IPS-18c (cell line): ENCODE measurements at regions not wholly inside any gene's neighbourhood (a gene's known extent, or its start where the extent isn't known, plus 50 kb on each side); places are given as distances from the start of the nearest gene placed in this dataset.

ENCODE experiments used
- H3K4me3 ChIP-seq: 2 replicates; pipeline ENCODE4 v1.7.0; 2013; ENCODE audit warnings: low read depth, mild to moderate bottlenecking, low read length, moderate library complexity; ENCODE audit not compliant: insufficient read depth
- H3K9me3 ChIP-seq: one replicate; pipeline ENCODE4 v1.6.1; 2013; ENCODE audit warnings: mild to moderate bottlenecking, low read length, moderate library complexity; ENCODE audit not compliant: control insufficient read depth, insufficient read depth

- no peaks in the 10 kb centered on the region for H3K9me3 ChIP-seq
- no peak overlapping the region for H3K4me3 ChIP-seq
These were observed 127.0 kb downstream of the PRELID2 start for GRCh38 chr5:145708169-145708568.

DNA sequence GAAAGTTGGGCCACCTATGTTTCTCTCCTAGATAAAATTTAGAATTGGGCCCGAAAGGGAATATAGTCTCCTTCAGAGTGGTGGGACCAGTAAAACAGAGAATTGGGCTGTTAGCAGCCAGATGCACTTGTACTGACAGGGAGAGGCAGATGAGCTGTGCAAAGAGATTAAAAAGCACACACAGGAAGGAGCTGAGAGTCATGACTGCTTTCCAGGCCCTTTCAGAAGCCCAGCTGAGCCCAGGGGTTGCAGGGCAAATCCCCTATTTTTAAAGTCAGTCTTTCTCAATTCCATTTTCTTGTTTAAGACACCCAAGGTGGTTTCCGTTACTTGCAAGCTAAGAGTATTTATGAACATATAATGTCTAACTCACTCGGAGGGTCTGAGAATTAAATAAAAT, 130.4 kb downstream of the PRELID2 start:
- Histone ChIP-seq H3K4me3 (no peak overlapping the region), H3K9me3 (no peaks in the 10 kb centered on the region)

DNA sequence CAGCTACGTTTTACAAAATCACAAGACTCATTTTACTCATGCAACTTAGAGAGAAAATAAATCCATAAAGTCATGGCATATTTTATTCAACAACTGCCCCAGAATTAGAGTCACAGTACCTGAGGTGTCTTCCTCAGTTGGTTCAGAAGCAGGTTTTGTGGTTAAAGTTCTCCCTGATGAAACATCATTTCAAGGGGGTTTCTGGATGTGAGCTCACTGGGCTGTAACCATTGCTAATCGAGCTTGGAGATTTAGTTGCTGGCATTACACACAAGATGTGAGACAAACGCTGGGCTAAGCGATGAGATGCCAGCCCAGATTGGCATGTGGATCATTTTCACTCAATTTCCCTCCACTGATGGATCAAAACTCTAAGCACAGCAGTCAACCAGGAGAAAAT, 131.3 kb downstream of the PRELID2 start:
- H3K9me3 ChIP-seq, result no peaks in the 10 kb centered on the region
- no peak overlapping the region for H3K4me3 ChIP-seq

GRCh38 chr5:145701404-145701803, 133.7 kb downstream of the PRELID2 start:
- no peaks in the 10 kb centered on the region for H3K9me3 ChIP-seq

DNA sequence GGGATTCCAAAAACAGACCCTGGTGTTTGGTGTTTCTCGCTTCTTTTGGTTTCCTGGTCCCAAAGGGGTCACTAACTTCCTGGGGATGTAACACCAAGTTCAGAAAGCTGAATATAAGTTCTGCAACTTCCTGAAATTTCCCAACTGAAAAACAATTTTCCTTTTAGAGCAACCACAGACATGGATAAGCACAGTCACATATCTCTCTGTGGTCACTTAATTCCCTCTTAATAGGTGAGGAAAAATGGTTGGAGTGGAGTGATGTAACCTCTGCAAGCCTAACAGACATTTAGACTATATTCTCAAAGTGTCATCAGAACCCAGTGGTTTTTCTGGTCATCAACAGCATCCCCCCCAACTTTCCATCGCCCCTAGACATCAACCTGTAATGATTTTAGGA, 135.3 kb downstream of the PRELID2 start:
- H3K4me3 ChIP-seq, result no peak overlapping the region
- H3K9me3 ChIP-seq, result no peaks in the 10 kb centered on the region

More at GRCh38 chr5:145701404-145701803, 133.7 kb downstream of the PRELID2 start:
- no peak overlapping the region for H3K4me3 ChIP-seq

DNA sequence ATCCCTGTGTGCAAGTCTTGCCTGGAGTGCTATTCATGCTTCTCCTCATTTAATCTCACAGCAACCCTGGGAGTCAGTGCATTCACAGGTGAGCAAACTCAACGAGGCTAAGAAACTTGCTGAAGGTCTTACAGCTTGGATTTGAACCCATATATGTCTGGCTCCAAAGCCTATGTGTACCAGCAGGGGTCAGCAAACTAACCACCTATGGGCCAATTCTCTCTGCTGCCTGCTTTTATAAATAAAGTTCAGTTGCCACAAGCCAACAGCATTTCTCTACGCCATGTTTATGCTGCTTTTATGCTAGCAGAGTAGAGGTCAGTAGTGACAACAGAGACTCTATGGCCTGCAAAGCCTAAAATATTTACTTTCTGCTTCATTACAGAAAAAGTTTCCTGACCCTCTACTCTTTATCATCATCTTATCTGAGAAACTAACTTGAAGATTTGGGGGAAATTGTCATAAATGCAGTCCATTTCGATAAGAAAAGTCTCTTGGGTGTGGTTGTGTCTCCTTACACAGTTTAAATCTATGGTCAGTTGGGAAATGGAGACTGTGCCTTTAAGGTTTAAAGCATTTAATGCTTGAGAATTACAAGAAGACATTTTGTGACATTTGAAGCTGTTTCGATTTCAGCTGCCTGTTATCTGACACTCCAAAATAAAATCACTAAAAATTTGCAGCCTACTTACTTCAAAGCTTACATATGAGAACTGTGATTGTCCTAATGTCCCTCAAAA, 137.7 kb downstream of the PRELID2 start:
- no peaks in the 10 kb centered on the region for H3K9me3 ChIP-seq
- no peak overlapping the region for H3K4me3 ChIP-seq

DNA sequence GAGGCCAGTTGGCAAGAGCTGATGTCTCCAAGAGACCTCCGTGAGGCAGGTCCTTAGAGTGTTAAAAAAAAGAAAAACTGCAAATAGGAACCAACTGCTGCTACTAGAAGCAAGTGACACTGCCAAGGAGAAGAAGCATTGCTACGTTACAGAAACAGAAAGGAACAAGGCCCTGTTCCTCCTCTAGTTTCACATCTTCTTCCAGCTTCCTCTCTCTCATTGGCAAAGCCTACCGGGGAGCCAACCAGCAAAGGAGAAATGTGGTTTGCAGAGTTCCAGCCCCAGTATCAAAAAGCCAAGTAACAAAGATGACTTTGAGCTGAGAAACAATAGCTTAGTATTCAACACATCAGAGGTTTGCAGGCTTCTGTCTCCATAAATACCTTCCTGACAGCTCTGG, 145.9 kb downstream of the PRELID2 start:
- H3K9me3 ChIP-seq, result no peaks in the 10 kb centered on the region
- no peak overlapping the region for H3K4me3 ChIP-seq

GRCh38 chr5:145687943-145688342, 147.2 kb downstream of the PRELID2 start:
- H3K9me3 ChIP-seq, result no peaks in the 10 kb centered on the region

DNA sequence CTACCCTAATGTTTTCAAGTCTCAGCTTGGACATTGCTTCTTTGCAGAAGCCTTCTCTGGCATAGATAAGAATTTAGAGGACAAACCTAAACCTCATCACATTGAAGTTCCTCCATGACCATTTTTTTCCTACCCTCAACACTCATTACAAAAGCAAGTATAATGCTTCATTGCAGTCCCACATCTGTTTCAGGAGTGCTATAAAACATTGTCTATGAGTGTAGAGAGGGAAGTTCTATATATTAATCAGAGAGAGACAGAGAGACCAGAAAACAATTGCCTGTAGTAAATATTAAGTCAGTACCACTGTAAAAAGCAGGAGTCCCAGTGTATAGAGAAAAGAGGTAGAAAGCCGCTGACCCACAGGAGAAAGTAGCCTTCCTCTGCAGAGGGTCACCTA, 149.7 kb downstream of the PRELID2 start:
- Histone ChIP-seq H3K9me3 (no peaks in the 10 kb centered on the region), H3K4me3 (no peak overlapping the region)

More at GRCh38 chr5:145687943-145688342, 147.2 kb downstream of the PRELID2 start:
- H3K4me3 ChIP-seq, result no peak overlapping the region

GRCh38 chr5:145683431-145683830, 151.7 kb downstream of the PRELID2 start:
- Histone ChIP-seq H3K4me3 (no peak overlapping the region), H3K9me3 (no peaks in the 10 kb centered on the region)

GRCh38 chr5:145682197-145682899, 152.8 kb downstream of the PRELID2 start:
- no peaks in the 10 kb centered on the region for H3K9me3 ChIP-seq
- H3K4me3 ChIP-seq, result no peak overlapping the region

GRCh38 chr5:145681686-145682085, 153.5 kb downstream of the PRELID2 start:
- Histone ChIP-seq H3K9me3 (no peaks in the 10 kb centered on the region), H3K4me3 (no peak overlapping the region)

- Histone ChIP-seq H3K4me3 (no peak overlapping the region), H3K9me3 (no peaks in the 10 kb centered on the region)
These were observed 153.9 kb downstream of the PRELID2 start for GRCh38 chr5:145681216-145681615.

GRCh38 chr5:145680767-145681166, 154.4 kb downstream of the PRELID2 start:
- H3K4me3 ChIP-seq, result no peak overlapping the region
- no peaks in the 10 kb centered on the region for H3K9me3 ChIP-seq

- Histone ChIP-seq H3K4me3 (no peak overlapping the region), H3K9me3 (no peaks in the 10 kb centered on the region)
These were observed 155.0 kb downstream of the PRELID2 start for GRCh38 chr5:145680169-145680568.

- Histone ChIP-seq H3K9me3 (no peaks in the 10 kb centered on the region), H3K4me3 (no peak overlapping the region)
These were observed 156.9 kb downstream of the PRELID2 start for GRCh38 chr5:145678255-145678654.

GRCh38 chr5:145673786-145674185, 161.4 kb downstream of the PRELID2 start:
- Histone ChIP-seq H3K4me3 (no peak overlapping the region), H3K9me3 (no peaks in the 10 kb centered on the region)

DNA sequence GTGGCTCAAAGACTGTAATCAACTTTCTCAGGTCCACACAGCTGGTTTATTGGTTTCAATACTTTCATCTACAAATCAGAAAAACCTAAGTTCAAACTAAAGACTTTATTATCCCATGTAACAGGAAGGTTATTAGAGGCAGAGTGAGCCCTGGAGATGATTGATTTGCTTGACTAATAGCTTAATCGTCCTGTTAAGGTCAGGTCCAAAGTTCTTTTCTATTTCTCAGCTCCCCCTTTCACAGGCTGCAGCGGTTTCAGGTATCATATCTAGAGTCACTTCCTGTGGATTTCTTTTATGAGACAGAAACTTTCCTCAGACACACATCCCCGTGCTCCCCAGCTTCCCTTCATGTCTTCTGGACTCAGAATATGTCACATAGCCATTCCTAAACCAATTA, 166.4 kb downstream of the PRELID2 start:
- Histone ChIP-seq H3K9me3 (no peaks in the 10 kb centered on the region), H3K4me3 (no peak overlapping the region)
